GM21447 (cell line): ENCODE measurements at regions not wholly inside any gene's neighbourhood (a gene's known extent, or its start where the extent isn't known, plus 50 kb on each side); places are given as distances from the start of the nearest gene placed in this dataset.
A peak's percentile ranks its signal among the peaks of the same experiment; 100 is the strongest.
"Not testable (repeated sequence)": the region's sequence is repeated elsewhere in the genome, so short reads cannot be mapped to it uniquely, and the experiment has no call there.

ENCODE experiments used
- ATAC-seq: cut with Tn5 transposase; IDR thresholded peaks from one replicate; pipeline ENCODE4 v1.9.1; 2021; ENCODE audit not compliant: unreplicated experiment

DNA sequence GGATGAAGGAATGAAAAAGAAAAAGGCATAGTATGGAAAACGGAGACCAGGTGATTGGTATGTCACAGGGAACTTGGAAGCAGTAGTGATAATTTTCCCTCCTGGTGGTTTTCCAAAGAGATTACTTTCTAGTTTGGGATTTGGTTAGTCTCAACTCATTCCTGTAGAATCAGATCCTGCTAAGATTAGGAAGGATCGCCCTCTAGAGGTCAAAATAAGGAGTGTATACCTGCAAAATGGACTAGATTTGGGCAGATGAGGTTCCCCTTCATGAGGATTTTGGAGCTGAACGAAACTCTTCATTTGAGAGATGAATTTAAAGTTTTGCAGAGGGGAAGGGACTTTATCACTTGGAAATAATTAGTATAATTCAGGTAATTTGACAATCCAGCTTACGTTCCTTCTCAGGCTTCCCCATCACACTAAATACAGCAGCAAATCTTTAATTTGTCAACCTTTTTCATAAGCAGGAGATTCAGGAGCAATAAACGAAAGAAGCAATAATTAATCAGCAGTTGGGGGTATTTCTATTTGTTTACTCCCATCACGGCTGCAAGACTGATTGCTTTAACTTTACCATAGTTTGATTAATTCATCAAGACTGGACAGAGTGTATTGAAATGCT lies 65.2 kb downstream of the CCDC195 start:
- peak; percentile 62 for ATAC-seq

DNA sequence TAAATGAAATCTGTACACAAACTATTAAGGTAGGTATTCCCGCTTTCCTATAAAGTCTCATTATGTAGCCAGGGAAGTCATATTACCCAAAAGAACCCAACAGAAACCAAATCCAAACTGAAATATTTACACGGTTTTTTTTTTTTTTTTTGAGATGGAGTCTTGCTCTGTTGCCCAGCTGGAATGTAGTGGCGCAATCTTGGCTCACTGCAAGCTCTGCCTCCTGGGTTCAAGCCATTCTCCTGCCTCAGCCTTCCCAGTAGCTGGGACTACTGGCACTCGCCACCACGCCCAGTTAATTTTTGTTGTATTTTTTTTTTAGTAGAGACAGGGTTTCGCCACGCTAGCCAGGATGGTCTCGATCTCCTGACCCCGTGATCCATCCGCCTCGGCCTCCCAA lies 62.5 kb upstream of the CUL3 start:
- not testable (repeated sequence) for ATAC-seq

DNA sequence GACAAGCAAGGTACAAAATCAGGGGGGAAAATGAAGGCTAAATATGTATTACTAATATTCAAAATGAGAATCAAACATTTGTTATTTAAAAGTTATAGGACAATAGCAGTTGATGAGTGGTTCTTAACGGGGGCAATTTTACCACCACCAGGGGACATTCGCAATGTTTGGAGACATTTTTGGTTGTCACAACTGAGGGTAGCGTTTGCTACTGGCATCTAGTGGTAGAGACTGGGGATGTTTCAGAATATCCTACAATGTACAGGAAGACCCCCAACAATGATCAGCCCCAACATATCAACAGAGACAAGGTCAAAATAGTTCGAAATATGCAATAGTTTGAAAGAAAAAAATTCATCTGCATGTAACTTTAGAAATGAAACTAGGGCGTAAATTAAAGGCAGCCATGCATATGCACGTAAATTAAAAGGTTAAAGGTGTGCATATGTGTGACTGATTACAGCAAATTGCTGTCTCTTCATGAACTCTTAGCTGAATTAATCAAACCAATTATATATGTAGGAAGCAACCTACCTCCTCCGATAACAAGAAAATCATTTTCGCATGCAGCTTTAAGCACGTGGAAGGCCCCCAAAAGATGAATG lies 61.2 kb upstream of the CUL3 start:
- peak; percentile 62 for ATAC-seq

DNA sequence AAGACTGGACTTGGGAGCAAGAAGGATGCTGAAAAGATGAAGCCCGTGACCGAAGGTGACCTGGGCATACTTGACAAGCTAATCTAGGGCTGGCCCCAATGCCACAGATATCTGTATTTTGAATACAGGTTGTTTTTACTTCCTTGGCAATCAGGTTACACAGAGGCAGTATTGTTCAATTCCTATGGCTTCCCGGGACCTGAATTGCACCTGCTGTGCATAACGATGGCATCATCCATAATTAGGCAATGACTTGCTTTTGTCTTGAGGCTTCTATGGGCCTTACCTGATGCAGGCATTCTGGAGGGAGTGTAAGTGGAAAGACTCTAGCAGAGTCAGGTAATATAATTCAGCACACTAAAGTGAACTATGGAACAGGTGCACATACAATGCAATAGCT lies 60.6 kb upstream of the CUL3 start:
- no peak for ATAC-seq

DNA sequence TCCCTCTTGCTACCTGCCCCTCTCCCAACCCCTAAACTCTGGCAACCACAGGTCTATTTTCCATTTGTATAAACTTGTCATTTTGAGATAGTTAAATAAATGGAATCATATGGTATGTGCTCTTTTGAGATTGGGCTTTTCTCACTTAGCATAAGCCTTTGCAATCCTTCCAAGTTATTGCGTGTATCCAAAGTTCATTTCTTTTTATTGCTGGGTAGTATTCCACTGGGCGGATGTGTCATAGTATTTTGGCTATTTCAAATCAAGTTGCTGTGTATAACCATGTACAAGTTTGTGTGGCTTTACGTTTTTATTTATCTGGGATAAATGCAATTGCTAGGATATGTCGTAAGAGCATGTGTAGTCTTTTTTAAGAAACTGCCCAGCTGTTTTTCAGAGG lies 55.5 kb upstream of the CUL3 start:
- ATAC-seq: no peak

DNA sequence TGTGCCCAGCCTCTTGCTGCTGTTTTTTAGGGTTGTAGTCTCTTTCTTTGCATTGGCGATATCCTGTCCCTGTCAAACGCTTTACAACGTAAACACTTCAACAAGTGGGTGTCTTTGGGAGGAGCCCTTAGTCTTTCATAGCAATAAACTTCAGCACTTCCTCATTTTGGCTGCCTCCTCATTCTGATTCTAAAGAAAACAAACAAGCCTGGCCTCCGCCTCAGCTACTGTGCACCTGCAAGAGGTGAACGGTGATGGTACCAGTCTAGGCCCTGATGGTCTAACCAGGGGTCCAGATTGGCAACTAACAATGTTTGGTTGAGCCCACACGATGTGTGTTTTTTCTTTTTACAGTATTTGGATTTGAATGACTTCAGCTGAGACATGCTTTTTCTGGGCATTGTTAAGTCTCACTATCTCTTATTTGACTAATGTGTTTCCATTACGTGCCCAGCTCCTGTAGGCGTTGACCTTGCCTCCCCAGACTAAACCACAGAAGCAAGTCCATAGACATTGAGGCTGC lies 53.2 kb upstream of the CUL3 start:
- peak; percentile 91 for ATAC-seq
